ENCODE measurements at regions not wholly inside any gene's neighbourhood (a gene's known extent, or its start where the extent isn't known, plus 50 kb on each side); places are given as distances from the start of the nearest gene placed in this dataset.

- Histone ChIP-seq H3K56ac (ENCODE audit: extremely low read depth, insufficient read depth, low read length) (no peak overlapping the region), H2AK5ac (ENCODE audit: low read depth, low read length) (no peak overlapping the region), H3K4ac (ENCODE audit: low read depth, low read length) (no peak overlapping the region), H2BK120ac (ENCODE audit: low read depth, low read length) (no peak overlapping the region), H3K18ac (ENCODE audit: low read depth, low read length) (no peak overlapping the region), H3K27me3 (ENCODE audit: control insufficient read depth, insufficient read depth, low read length) (no peaks in the 10 kb centered on the region), H4K8ac (ENCODE audit: low read depth in 2 of 2, low read length in 2 of 2) (no peak overlapping the region), H3K23ac (ENCODE audit: low read depth, low read length) (no peak overlapping the region), H3K9me3 (ENCODE audit: control insufficient read depth, insufficient read depth, low read length) (peaks cover 4% of the 10 kb centered on the region), H3K27ac (ENCODE audit: insufficient read depth, low read length) (no peak overlapping the region), H4K91ac (ENCODE audit: insufficient read depth, low read depth, low read length) (no peak overlapping the region), H3K4me1 (ENCODE audit: control insufficient read depth, insufficient read depth, low read length) (no peaks in the 10 kb centered on the region), H3K9me1 (ENCODE audit: insufficient read depth, low read length) (no peaks in the 10 kb centered on the region), H4K5ac (ENCODE audit: low read depth, low read length) (no peak overlapping the region), H3K14ac (replicated peaks; ENCODE audit: low read depth, low read length) (no peak overlapping the region), H3K4me3 (ENCODE audit: insufficient read depth, low read depth, low read length) (no peak overlapping the region), H3K79me1 (ENCODE audit: low read depth in 1 of 2, low read length in 2 of 2) (no peaks in the 10 kb centered on the region), H2AFZ (replicated peaks; ENCODE audit: low read length, poor library complexity) (no peak overlapping the region), H2BK15ac (ENCODE audit: low read depth, low read length) (no peak overlapping the region), H3K36me3 (ENCODE audit: control insufficient read depth, insufficient read depth, low read length) (no peaks in the 10 kb centered on the region), H3K9ac (ENCODE audit: low read depth, low read length) (no peak overlapping the region), H4K20me1 (ENCODE audit: insufficient read depth, low read length) (no peaks in the 10 kb centered on the region), H2BK20ac (ENCODE audit: low read depth, low read length) (no peak overlapping the region), H2AK9ac (replicated peaks; ENCODE audit: low read depth, low read length, poor library complexity) (no peak overlapping the region), H3K4me2 (ENCODE audit: low read depth, low read length) (no peak overlapping the region), H2BK5ac (ENCODE audit: low read depth, low read length, poor library complexity, severe bottlenecking) (no peak overlapping the region)
- intact Hi-C loops (cut with micrococcal nuclease): no loop called here
- ChIA-PET CTCF (no interaction called here), POLR2A (ENCODE audit: unreplicated experiment) (no interaction called here)
- no CpG with 5 or more reads among the region's 3 CpGs for WGBS, 2 experiments (ENCODE audit: extremely low coverage in 2 of 2, insufficient read length in 1 of 2)
- TF ChIP-seq USF2 (IDR thresholded peaks at IDR 0.05; ENCODE audit: low read depth, low read length) (no peak), SMC3 (IDR thresholded peaks at IDR 0.05; ENCODE audit: low read depth, low read length) (no peak), NFE2L2 (IDR thresholded peaks at IDR 0.05; ENCODE audit: low read depth, low read length) (no peak), MXI1 (IDR thresholded peaks at IDR 0.05; ENCODE audit: borderline replicate concordance, low read depth, low read length) (no peak), FOS (IDR thresholded peaks at IDR 0.05; ENCODE audit: low read depth, low read length) (no peak), MAFK (IDR thresholded peaks at IDR 0.05; ENCODE audit: low read depth, low read length) (no peak), POLR2A (IDR thresholded peaks at IDR 0.05; ENCODE audit: low read depth, low read length) (no peak), ELK1 (IDR thresholded peaks at IDR 0.05; ENCODE audit: borderline replicate concordance, low read depth, low read length) (no peak), CHD1 (IDR thresholded peaks at IDR 0.05; ENCODE audit: low read depth, low read length) (no peak), BHLHE40 (IDR thresholded peaks at IDR 0.05; ENCODE audit: low read depth, low read length) (no peak)
- dilution Hi-C loops (cut with HindIII; ENCODE audit: low sequenced_read_pairs, unreplicated experiment): no loop called here
- BruUV-seq (replicated peaks): no TSS peak
- ATAC-seq (ENCODE audit: low read depth) (no peak), DNase-seq (no peak)
- in situ Hi-C loops (cut with MboI; ENCODE audit: low sequenced_read_pairs): no loop called here
Measured at GRCh38 chr16:79533292-79533691, 67.2 kb downstream of the MAF start.
